ENCODE measurements at regions not wholly inside any gene's neighbourhood (a gene's known extent, or its start where the extent isn't known, plus 50 kb on each side); places are given as distances from the start of the nearest gene placed in this dataset.
"Not testable (repeated sequence)": the region's sequence is repeated elsewhere in the genome, so short reads cannot be mapped to it uniquely, and the experiment has no call there.

DNA sequence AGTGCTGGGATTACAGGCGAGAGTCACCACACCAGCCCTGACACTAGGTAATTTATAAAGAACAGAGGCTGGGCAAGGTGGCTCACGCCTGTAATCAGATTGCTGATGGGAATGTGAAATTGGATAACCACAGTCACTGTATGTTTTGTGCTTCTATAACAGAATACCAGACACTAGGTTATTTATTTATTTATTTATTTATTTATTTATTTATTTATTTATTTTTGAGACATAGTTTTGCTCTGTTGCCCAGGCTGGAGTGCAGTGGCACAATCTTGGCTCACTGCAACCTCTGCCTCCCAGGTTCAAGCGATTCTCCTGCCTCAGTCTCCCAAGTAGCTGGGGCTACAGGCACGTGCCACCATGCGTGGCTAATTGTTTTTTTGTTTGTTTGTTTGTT is 130.0 kb upstream of the FOXN3 start:
- TF ChIP-seq, protein P1, sequence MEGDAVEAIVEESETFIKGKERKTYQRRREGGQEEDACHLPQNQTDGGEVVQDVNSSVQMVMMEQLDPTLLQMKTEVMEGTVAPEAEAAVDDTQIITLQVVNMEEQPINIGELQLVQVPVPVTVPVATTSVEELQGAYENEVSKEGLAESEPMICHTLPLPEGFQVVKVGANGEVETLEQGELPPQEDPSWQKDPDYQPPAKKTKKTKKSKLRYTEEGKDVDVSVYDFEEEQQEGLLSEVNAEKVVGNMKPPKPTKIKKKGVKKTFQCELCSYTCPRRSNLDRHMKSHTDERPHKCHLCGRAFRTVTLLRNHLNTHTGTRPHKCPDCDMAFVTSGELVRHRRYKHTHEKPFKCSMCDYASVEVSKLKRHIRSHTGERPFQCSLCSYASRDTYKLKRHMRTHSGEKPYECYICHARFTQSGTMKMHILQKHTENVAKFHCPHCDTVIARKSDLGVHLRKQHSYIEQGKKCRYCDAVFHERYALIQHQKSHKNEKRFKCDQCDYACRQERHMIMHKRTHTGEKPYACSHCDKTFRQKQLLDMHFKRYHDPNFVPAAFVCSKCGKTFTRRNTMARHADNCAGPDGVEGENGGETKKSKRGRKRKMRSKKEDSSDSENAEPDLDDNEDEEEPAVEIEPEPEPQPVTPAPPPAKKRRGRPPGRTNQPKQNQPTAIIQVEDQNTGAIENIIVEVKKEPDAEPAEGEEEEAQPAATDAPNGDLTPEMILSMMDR (IDR thresholded peaks at IDR 0.05; ENCODE audit: poor library complexity, severe bottlenecking), result not testable (repeated sequence)
- not testable (repeated sequence) for TF ChIP-seq TAF1 (IDR thresholded peaks at IDR 0.05; ENCODE audit: low read depth); POLR2AphosphoS5 (IDR thresholded peaks at IDR 0.05); MXI1 (conservative IDR thresholded peaks at IDR 0.05; ENCODE audit: poor library complexity, severe bottlenecking); EZH2 (IDR thresholded peaks at IDR 0.05; ENCODE audit: borderline replicate concordance, insufficient read depth, low read length, poor library complexity, severe bottlenecking); RAD21 (conservative IDR thresholded peaks at IDR 0.05)
- TF ChIP-seq, protein P2, sequence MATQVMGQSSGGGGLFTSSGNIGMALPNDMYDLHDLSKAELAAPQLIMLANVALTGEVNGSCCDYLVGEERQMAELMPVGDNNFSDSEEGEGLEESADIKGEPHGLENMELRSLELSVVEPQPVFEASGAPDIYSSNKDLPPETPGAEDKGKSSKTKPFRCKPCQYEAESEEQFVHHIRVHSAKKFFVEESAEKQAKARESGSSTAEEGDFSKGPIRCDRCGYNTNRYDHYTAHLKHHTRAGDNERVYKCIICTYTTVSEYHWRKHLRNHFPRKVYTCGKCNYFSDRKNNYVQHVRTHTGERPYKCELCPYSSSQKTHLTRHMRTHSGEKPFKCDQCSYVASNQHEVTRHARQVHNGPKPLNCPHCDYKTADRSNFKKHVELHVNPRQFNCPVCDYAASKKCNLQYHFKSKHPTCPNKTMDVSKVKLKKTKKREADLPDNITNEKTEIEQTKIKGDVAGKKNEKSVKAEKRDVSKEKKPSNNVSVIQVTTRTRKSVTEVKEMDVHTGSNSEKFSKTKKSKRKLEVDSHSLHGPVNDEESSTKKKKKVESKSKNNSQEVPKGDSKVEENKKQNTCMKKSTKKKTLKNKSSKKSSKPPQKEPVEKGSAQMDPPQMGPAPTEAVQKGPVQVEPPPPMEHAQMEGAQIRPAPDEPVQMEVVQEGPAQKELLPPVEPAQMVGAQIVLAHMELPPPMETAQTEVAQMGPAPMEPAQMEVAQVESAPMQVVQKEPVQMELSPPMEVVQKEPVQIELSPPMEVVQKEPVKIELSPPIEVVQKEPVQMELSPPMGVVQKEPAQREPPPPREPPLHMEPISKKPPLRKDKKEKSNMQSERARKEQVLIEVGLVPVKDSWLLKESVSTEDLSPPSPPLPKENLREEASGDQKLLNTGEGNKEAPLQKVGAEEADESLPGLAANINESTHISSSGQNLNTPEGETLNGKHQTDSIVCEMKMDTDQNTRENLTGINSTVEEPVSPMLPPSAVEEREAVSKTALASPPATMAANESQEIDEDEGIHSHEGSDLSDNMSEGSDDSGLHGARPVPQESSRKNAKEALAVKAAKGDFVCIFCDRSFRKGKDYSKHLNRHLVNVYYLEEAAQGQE (IDR thresholded peaks at IDR 0.05; ENCODE audit: borderline replicate concordance), result not testable (repeated sequence)

Data from neural cell (in vitro differentiated cells).